Peyer's patch (tissue), 4 donors: ENCODE measurements at regions not wholly inside any gene's neighbourhood (a gene's known extent, or its start where the extent isn't known, plus 50 kb on each side); places are given as distances from the start of the nearest gene placed in this dataset.

Experiments
- POLR2A ChIP-seq, 2 donors: fragments of 450-650 bp; IDR thresholded peaks; one replicate each; pipeline ENCODE4 v1.5.1; 2017; ENCODE audit warnings: antibody characterized with exemption in 2 of 2, mild to moderate bottlenecking in 2 of 2, moderate library complexity in 2 of 2
- TF ChIP-seq, protein P1 (sequence below), 6 experiments: fragments of 450-650 bp in 4 of 6; fragments of 200-600 bp in 2 of 6; sonication (generic) in 1 of 6; IDR thresholded peaks; one replicate each; pipeline ENCODE4 v1.5.1; 2017 to 2019; ENCODE audit warnings: antibody characterized with exemption in 6 of 6, mild to moderate bottlenecking in 3 of 6, moderate library complexity in 1 of 6

DNA sequence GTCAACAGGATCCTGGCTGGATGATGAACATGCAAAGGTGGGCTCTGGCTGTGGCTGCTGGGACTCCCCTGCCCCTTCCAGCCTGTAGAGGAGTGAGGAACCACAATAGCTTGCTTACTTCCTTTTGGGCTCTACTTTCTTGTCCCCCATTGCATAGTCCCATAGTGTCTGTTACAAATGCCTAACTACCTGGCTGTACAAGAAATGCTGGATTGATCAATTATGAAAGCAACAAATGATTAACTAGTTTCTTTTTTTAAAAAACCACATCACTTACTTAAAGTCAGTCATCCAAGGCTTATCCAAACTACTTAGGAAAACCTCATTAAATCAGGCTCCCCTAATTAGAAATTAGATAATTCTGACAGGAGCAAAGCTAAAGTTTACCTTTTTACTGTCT lies 514.1 kb upstream of the PKN2 start:
- TF ChIP-seq, protein P1, sequence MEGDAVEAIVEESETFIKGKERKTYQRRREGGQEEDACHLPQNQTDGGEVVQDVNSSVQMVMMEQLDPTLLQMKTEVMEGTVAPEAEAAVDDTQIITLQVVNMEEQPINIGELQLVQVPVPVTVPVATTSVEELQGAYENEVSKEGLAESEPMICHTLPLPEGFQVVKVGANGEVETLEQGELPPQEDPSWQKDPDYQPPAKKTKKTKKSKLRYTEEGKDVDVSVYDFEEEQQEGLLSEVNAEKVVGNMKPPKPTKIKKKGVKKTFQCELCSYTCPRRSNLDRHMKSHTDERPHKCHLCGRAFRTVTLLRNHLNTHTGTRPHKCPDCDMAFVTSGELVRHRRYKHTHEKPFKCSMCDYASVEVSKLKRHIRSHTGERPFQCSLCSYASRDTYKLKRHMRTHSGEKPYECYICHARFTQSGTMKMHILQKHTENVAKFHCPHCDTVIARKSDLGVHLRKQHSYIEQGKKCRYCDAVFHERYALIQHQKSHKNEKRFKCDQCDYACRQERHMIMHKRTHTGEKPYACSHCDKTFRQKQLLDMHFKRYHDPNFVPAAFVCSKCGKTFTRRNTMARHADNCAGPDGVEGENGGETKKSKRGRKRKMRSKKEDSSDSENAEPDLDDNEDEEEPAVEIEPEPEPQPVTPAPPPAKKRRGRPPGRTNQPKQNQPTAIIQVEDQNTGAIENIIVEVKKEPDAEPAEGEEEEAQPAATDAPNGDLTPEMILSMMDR (IDR thresholded peaks at IDR 0.05) = no peak
- no peak for TF ChIP-seq POLR2A (IDR thresholded peaks at IDR 0.05)
